Dermis microvascular lymphatic vessel endothelial cell (primary cell): ENCODE measurements at regions not wholly inside any gene's neighbourhood (a gene's known extent, or its start where the extent isn't known, plus 50 kb on each side); places are given as distances from the start of the nearest gene placed in this dataset.
"Not testable (repeated sequence)": the region's sequence is repeated elsewhere in the genome, so short reads cannot be mapped to it uniquely, and the experiment has no call there.

Experiments used
- DNase-seq, 2 donors: peaks; one replicate each; pipeline versions ENCODE4 v3.0.0 to v3.0.0-alpha.2; 2010; ENCODE audit warnings: low read depth in 2 of 2

GRCh38 chr2:39573276-39573675 is 92.4 kb upstream of the TMEM178A start:
- no peak for DNase-seq

GRCh38 chr2:39581866-39582265 is 83.9 kb upstream of the TMEM178A start:
- DNase-seq: no peak

GRCh38 chr2:39583213-39583612 is 82.5 kb upstream of the TMEM178A start:
- DNase-seq: no peak

- no peak for DNase-seq
These were observed 81.9 kb upstream of the TMEM178A start for GRCh38 chr2:39583781-39584180.

GRCh38 chr2:39584283-39584965 is 81.3 kb upstream of the TMEM178A start:
- DNase-seq: no peak

- not testable (repeated sequence) for DNase-seq
These were observed 80.2 kb upstream of the TMEM178A start for GRCh38 chr2:39585531-39585930.

GRCh38 chr2:39587168-39587567 is 78.5 kb upstream of the TMEM178A start:
- DNase-seq: no peak

- no peak for DNase-seq
These were observed 78.1 kb upstream of the TMEM178A start for GRCh38 chr2:39587641-39588040.

- peak in 1 of 2 donors; percentile 63 for DNase-seq
These were observed 72.0 kb upstream of the TMEM178A start for GRCh38 chr2:39593439-39594393.

GRCh38 chr2:39595116-39595515 is 70.6 kb upstream of the TMEM178A start:
- DNase-seq: no peak

- DNase-seq: no peak
These were observed 68.4 kb upstream of the TMEM178A start for GRCh38 chr2:39597314-39597713.

- no peak for DNase-seq
These were observed 63.1 kb upstream of the TMEM178A start for GRCh38 chr2:39602616-39603015.

- DNase-seq: peak in 1 of 2 donors; percentile 6
These were observed 62.3 kb upstream of the TMEM178A start for GRCh38 chr2:39603436-39603835.

GRCh38 chr2:39604866-39605265 is 60.9 kb upstream of the TMEM178A start:
- DNase-seq: no peak

GRCh38 chr2:39606585-39606984 is 59.1 kb upstream of the TMEM178A start:
- no peak for DNase-seq

- DNase-seq: no peak
These were observed 58.0 kb upstream of the TMEM178A start for GRCh38 chr2:39607538-39608262.

- DNase-seq: no peak
These were observed 57.5 kb upstream of the TMEM178A start for GRCh38 chr2:39608263-39608575.

- no peak for DNase-seq
These were observed 56.9 kb upstream of the TMEM178A start for GRCh38 chr2:39608686-39609441.

- no peak for DNase-seq
These were observed 55.8 kb upstream of the TMEM178A start for GRCh38 chr2:39609917-39610316.

GRCh38 chr2:39615675-39616074 is 50.0 kb upstream of the TMEM178A start:
- DNase-seq: no peak
